A673 (cell line): ENCODE measurements at regions not wholly inside any gene's neighbourhood (a gene's known extent, or its start where the extent isn't known, plus 50 kb on each side); places are given as distances from the start of the nearest gene placed in this dataset.
"Not testable (repeated sequence)": the region's sequence is repeated elsewhere in the genome, so short reads cannot be mapped to it uniquely, and the experiment has no call there.

Experiments
- BruUV-seq: library from RNA; stranded (reverse); fragments of 400-500 nt; replicated peaks from 2 replicates; lab custom pipeline; 2021; lab: Mats Ljungman, UMichigan
- CTCF ChIA-PET: fragments of 300-600 bp; sonication (Branson Sonifier 250); formaldehyde crosslinking; loops from one replicate; lab custom pipeline; 2022; ENCODE audit warnings: antibody characterized with exemption; lab: Charles Lee
- POLR2A ChIA-PET: fragments of 300-600 bp; sonication (Branson Sonifier 250); formaldehyde crosslinking; loops from one replicate; lab custom pipeline; 2022; ENCODE audit warnings: antibody characterized with exemption; ENCODE audit not compliant: low non-redundant PET; lab: Charles Lee
- DNase-seq: peaks from one replicate; pipeline ENCODE4 v3.0.0-alpha.2; 2015; ENCODE audit warnings: low spot score
- H3K27ac ChIP-seq: fragments of 200-600 bp; sonication (generic); 2 replicates; pipeline ENCODE4 v1.5.1; 2016; ENCODE audit warnings: mixed run types, low read depth, mild to moderate bottlenecking, mixed read lengths, antibody characterized with exemption, low read length; ENCODE audit not compliant: poor library complexity, severe bottlenecking
- H3K27me3 ChIP-seq: fragments of 200-600 bp; sonication (generic); replicated peaks from 2 replicates; pipeline ENCODE4 v1.6.1; 2017; ENCODE audit warnings: mixed run types, low read depth, mild to moderate bottlenecking, mixed read lengths, antibody characterized with exemption, low read length; ENCODE audit not compliant: insufficient read depth, poor library complexity
- H3K36me3 ChIP-seq: fragments of 200-600 bp; sonication (generic); 2 replicates; pipeline ENCODE4 v1.6.1; 2016; ENCODE audit warnings: mixed run types, mild to moderate bottlenecking, mixed read lengths, antibody characterized with exemption, low read length; ENCODE audit not compliant: insufficient read depth, poor library complexity, severe bottlenecking
- H3K4me1 ChIP-seq: fragments of 200-600 bp; sonication (generic); 2 replicates; pipeline ENCODE4 v1.6.1; 2017; ENCODE audit warnings: mixed run types, mild to moderate bottlenecking, mixed read lengths, antibody characterized with exemption, low read length; ENCODE audit not compliant: insufficient read depth, poor library complexity, severe bottlenecking
- H3K4me3 ChIP-seq: fragments of 200-600 bp; sonication (generic); 2 replicates; pipeline ENCODE4 v1.5.1; 2016; ENCODE audit warnings: low read depth, mixed run types, mild to moderate bottlenecking, mixed read lengths, low read length; ENCODE audit not compliant: poor library complexity, severe bottlenecking
- H3K9me3 ChIP-seq: fragments of 200-600 bp; sonication (generic); 2 replicates; pipeline ENCODE4 v1.6.1; 2016; ENCODE audit warnings: mixed run types, low read depth, mild to moderate bottlenecking, mixed read lengths, antibody characterized with exemption, low read length; ENCODE audit not compliant: poor library complexity, severe bottlenecking
- EZH2 ChIP-seq: fragments of 200-600 bp; sonication (generic); IDR thresholded peaks from 2 replicates; pipeline ENCODE4 v1.6.1; 2017; ENCODE audit warnings: borderline replicate concordance, low read depth, mild to moderate bottlenecking, mixed read lengths, antibody characterized with exemption, low read length; ENCODE audit not compliant: poor library complexity, severe bottlenecking
- intact Hi-C: fragments of 100-400 bp; cut with micrococcal nuclease; formaldehyde crosslinking; loops from one replicate; pipeline ENCODE4 v1.10.0; 2022; ENCODE audit not compliant: unreplicated experiment
- TF ChIP-seq, protein P1 (sequence below): fragments of 300-800, 200-600 bp; sonication (generic); conservative IDR thresholded peaks from 2 replicates; pipeline ENCODE4 v1.5.1; 2017; ENCODE audit warnings: low read depth, mild to moderate bottlenecking, antibody characterized with exemption, low read length, moderate library complexity, mixed read lengths

DNA sequence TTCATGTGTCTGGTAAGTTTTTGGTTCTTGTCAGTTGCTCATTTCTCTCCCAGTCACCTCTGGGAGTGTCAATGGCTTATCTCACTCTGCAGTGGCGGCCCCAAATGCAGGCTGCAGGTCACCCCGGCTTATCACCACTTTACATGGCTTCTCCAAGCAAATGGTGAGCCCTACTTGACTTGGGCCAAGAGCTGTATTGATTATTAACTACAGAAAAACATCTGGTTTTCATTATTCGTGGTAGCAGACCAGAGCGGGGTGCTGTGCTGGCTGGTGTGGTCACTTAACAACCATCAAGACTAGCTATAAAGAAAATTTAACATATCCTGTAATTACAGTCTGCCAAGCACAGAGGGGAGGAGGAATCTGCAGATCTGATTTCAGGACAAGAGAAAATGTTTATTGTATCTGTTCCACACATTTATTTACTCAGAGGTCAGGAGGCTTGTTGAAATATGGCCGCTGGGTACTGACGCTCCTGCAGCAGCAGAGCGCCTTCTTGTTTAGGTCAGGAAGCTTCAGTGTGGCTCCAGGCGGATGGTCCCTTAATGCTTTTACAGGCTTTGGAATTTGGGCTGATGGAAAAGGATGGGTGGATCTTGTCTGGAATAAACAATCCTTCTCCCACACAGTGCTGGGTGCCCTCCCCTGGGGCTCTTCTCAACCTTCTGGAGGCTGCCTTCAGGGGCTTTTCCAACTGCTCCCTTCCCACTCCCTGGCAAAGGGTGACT lies 87.8 kb downstream of the HLX start:
- H3K4me1 ChIP-seq = no peaks in the 10 kb centered on the region
- H3K27ac ChIP-seq = no peak overlapping the region
- intact Hi-C loops = no loop called here
- no peaks in the 10 kb centered on the region for H3K36me3 ChIP-seq
- no peaks in the 10 kb centered on the region for H3K27me3 ChIP-seq
- ChIA-PET CTCF (no interaction called here), POLR2A (no interaction called here)
- BruUV-seq = no TSS peak
- no peaks in the 10 kb centered on the region for H3K9me3 ChIP-seq
- no peak overlapping the region for H3K4me3 ChIP-seq
- no peak for TF ChIP-seq EZH2
- TF ChIP-seq, protein P1, sequence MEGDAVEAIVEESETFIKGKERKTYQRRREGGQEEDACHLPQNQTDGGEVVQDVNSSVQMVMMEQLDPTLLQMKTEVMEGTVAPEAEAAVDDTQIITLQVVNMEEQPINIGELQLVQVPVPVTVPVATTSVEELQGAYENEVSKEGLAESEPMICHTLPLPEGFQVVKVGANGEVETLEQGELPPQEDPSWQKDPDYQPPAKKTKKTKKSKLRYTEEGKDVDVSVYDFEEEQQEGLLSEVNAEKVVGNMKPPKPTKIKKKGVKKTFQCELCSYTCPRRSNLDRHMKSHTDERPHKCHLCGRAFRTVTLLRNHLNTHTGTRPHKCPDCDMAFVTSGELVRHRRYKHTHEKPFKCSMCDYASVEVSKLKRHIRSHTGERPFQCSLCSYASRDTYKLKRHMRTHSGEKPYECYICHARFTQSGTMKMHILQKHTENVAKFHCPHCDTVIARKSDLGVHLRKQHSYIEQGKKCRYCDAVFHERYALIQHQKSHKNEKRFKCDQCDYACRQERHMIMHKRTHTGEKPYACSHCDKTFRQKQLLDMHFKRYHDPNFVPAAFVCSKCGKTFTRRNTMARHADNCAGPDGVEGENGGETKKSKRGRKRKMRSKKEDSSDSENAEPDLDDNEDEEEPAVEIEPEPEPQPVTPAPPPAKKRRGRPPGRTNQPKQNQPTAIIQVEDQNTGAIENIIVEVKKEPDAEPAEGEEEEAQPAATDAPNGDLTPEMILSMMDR = no peak
- no peak for DNase-seq

DNA sequence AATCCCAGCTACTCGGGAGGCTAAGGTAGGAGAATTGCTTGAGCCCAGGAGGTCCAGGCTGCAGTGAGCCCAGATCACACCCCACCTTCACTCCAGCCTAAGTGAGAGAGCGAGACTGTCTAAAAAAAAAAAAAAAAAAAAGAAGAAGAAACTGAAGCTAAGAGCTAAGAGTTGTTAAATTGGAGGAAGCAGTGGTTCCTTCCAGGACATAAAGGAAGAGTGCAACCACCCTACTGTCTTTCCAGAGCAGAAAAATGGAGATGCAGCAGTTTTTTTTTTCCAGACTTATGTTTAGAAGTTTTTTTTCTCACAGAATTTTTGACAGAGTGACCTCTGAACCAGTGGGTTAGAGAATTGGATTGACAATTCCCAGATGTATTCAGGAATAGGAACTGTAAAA lies 88.7 kb downstream of the HLX start:
- POLR2A ChIA-PET = no interaction called here
- no peak overlapping the region for H3K27ac ChIP-seq

DNA sequence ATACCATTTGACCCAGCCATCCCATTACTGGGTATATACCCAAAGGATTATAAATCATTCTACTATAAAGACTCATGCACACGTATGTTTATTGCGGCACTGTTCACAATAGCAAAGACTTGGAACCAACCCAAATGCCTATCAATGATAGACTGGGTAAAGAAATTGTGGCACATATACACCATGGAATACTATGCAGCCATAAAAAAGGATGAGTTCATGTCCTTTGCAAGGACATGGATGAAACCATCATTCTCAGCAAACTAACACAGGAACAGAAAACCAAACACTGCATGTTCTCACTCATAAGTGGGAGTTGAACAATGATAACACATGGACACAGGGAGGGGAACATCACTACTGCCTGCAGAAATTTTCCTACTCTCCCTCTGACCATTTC lies 90.0 kb downstream of the HLX start:
- H3K27ac ChIP-seq, DNase-seq, POLR2A ChIA-PET, H3K36me3 ChIP-seq, CTCF ChIA-PET, intact Hi-C loops, BruUV-seq, H3K4me1 ChIP-seq, H3K4me3 ChIP-seq, H3K9me3 ChIP-seq, H3K27me3 ChIP-seq: not testable (repeated sequence)

More for the DNA sequence above, 88.7 kb downstream of the HLX start:
- no peak for TF ChIP-seq EZH2
- TF ChIP-seq, protein P1 = no peak
- Histone ChIP-seq H3K4me1 (no peaks in the 10 kb centered on the region), H3K36me3 (no peaks in the 10 kb centered on the region), H3K4me3 (no peak overlapping the region), H3K9me3 (no peaks in the 10 kb centered on the region), H3K27me3 (no peaks in the 10 kb centered on the region)
- BruUV-seq = no TSS peak
- CTCF ChIA-PET = no interaction called here
- intact Hi-C loops = no loop called here
- DNase-seq = no peak

DNA sequence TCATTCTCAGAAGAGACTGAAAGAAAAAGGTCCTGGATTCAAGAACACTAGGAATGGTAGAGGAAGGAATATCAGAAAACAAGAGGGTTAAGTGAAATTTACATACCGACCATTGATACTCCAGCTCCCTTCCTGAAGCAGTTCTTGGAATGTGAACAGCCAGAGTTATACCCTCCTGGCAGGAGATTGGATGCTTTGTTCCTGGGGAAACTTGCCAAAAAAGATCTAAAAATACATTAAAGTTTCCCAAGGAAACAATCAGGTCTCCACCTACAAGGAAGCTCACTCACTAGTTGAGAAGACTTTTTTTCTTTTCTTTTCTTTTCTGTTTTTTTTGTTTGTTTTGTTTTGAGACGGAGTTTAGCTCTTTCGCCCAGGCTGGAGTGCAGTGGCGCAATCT lies 91.1 kb downstream of the HLX start:
- Histone ChIP-seq H3K9me3 (no peaks in the 10 kb centered on the region), H3K36me3 (no peaks in the 10 kb centered on the region), H3K27me3 (no peaks in the 10 kb centered on the region), H3K27ac (no peak overlapping the region), H3K4me3 (no peak overlapping the region), H3K4me1 (no peaks in the 10 kb centered on the region)
- DNase-seq = no peak
- ChIA-PET POLR2A (no interaction called here), CTCF (no interaction called here)
- intact Hi-C loops = no loop called here
- no TSS peak for BruUV-seq
- TF ChIP-seq EZH2 = no peak
- TF ChIP-seq, protein P1 = no peak
